Gastrocnemius medialis (tissue), 4 donors: ENCODE measurements at regions not wholly inside any gene's neighbourhood (a gene's known extent, or its start where the extent isn't known, plus 50 kb on each side); places are given as distances from the start of the nearest gene placed in this dataset.

Source experiments
- ATAC-seq, 2 donors: fragments of 150-250 bp; one replicate each; pipeline ENCODE4 v1.9.1; 2016
- DNase-seq, 2 donors: peaks; one replicate each; pipeline ENCODE4 v3.0.0-alpha.2; 2019
- H3K27ac ChIP-seq, 4 donors: fragments of 200-600 bp; sonication (generic); 1 replicate in 1 of 4; 2 replicates in 3 of 4; pipeline ENCODE4 v1.5.1; 2016 to 2018; ENCODE audit warnings: mild to moderate bottlenecking in 2 of 4, moderate library complexity in 1 of 4
- H3K27me3 ChIP-seq, 3 donors: fragments of 200-600 bp; sonication (generic) in 2 of 3; 1 replicate in 1 of 3; 2 replicates in 2 of 3; pipeline versions ENCODE4 v1.5.1 to v1.6.0; 2016 to 2019; ENCODE audit warnings: mild to moderate bottlenecking in 1 of 3, moderate library complexity in 1 of 3
- H3K36me3 ChIP-seq, 2 donors: fragments of 200-600 bp; sonication (generic) in 1 of 2; one replicate each; pipeline ENCODE4 v1.5.1; 2017 to 2018
- H3K4me1 ChIP-seq, 2 donors: fragments of 200-600 bp; sonication (generic) in 1 of 2; one replicate each; pipeline ENCODE4 v1.5.1; 2016 to 2017; ENCODE audit warnings: mild to moderate bottlenecking in 2 of 2
- H3K4me3 ChIP-seq, 4 donors: fragments of 200-600 bp; sonication (generic) in 3 of 4; 1 replicate in 1 of 4; 2 replicates in 3 of 4; pipeline ENCODE4 v1.5.1; 2016 to 2019; ENCODE audit warnings: mild to moderate bottlenecking in 2 of 4
- H3K9me3 ChIP-seq, 3 donors: fragments of 200-600 bp; sonication (generic) in 2 of 3; 1 replicate in 1 of 3; 2 replicates in 2 of 3; pipeline ENCODE4 v1.5.1; 2016 to 2019
- POLR2A ChIP-seq, 2 donors: fragments of 450-650 bp; IDR thresholded peaks; one replicate each; pipeline ENCODE4 v1.6.1; 2017; ENCODE audit warnings: antibody characterized with exemption in 2 of 2, mild to moderate bottlenecking in 2 of 2, moderate library complexity in 2 of 2
- in situ Hi-C, 4 donors: fragments of 200-750 bp; cut with MboI; loops; one replicate each; pipeline versions ENCODE4 v1.15.0 to v1.8.0; 2017; ENCODE audit warnings: low sequenced_read_pairs in 4 of 4
- intact Hi-C: fragments of 100-400 bp; cut with DNase I; formaldehyde crosslinking; loops from one replicate; pipeline ENCODE4 v1.15.1; 2023; ENCODE audit warnings: low total_unique reads
- TF ChIP-seq, protein P1 (sequence below), 5 experiments: fragments of 450-650 bp in 3 of 5; fragments of 200-600 bp in 2 of 5; sonication (generic) in 2 of 5; IDR thresholded peaks in 4 of 5; conservative IDR thresholded peaks in 1 of 5; 1 replicate in 4 of 5; 2 replicates in 1 of 5; pipeline ENCODE4 v1.5.1; 2016 to 2019; ENCODE audit warnings: antibody characterized with exemption in 5 of 5, mild to moderate bottlenecking in 3 of 5, moderate library complexity in 3 of 5

DNA sequence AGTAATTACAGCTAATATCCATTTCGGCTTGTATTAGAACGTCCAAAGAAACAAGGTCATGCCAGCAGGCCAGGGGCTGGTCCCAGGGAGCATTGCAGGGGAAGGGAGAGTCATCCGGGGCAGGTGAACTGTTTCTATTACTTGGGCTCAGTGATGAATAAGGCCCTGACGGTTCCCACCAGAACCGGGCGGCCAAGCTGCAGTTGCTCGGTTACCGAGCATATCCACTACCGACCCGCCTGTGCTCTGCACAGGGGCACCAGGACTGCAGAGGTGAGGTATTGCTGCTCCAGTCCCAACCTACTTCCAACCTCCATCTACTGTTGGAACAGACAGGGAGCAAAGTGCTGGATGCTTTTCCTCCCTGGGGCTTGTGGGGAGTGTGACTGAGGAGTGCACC lies 295.5 kb downstream of the MAF start:
- Histone ChIP-seq H3K9me3 (no peaks in the 10 kb centered on the region), H3K4me1 (no peaks in the 10 kb centered on the region), H3K4me3 (no peak overlapping the region), H3K27ac (no peak overlapping the region), H3K36me3 (no peaks in the 10 kb centered on the region), H3K27me3 (no peaks in the 10 kb centered on the region)
- ATAC-seq (no peak), DNase-seq (no peak)
- in situ Hi-C loops (no loop called here), intact Hi-C loops (no loop called here)
- TF ChIP-seq, protein P1, sequence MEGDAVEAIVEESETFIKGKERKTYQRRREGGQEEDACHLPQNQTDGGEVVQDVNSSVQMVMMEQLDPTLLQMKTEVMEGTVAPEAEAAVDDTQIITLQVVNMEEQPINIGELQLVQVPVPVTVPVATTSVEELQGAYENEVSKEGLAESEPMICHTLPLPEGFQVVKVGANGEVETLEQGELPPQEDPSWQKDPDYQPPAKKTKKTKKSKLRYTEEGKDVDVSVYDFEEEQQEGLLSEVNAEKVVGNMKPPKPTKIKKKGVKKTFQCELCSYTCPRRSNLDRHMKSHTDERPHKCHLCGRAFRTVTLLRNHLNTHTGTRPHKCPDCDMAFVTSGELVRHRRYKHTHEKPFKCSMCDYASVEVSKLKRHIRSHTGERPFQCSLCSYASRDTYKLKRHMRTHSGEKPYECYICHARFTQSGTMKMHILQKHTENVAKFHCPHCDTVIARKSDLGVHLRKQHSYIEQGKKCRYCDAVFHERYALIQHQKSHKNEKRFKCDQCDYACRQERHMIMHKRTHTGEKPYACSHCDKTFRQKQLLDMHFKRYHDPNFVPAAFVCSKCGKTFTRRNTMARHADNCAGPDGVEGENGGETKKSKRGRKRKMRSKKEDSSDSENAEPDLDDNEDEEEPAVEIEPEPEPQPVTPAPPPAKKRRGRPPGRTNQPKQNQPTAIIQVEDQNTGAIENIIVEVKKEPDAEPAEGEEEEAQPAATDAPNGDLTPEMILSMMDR (IDR thresholded peaks at IDR 0.05 in 4 of 5, conservative IDR thresholded peaks at IDR 0.05 in 1 of 5) = no peak
- TF ChIP-seq POLR2A (IDR thresholded peaks at IDR 0.05) = no peak

DNA sequence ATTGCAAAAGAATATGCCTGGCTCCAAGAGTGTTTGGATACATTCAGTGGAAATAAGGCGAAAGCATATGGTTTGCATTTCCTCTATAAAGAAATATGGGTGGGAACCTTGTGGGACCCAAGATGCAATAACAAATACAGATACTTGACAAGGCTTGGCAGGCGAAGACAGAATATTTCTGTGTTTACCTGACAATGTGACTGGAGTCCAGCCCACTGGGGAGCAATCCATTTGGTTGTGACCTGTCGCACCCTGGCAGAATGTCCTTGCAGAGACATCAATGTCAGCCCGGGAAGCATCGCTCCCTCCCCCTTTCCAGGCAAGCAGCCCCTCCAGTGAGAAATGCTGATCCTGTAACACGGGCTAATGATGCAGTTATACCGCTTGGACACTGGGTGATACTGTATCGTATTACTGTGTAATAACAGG lies 296.6 kb downstream of the MAF start:
- no peak for ATAC-seq
- intact Hi-C loops = no loop called here
- TF ChIP-seq POLR2A (IDR thresholded peaks at IDR 0.05) = no peak
- TF ChIP-seq, protein P1 (IDR thresholded peaks at IDR 0.05 in 4 of 5, conservative IDR thresholded peaks at IDR 0.05 in 1 of 5) = no peak
- H3K4me1 ChIP-seq = no peaks in the 10 kb centered on the region
- no peaks in the 10 kb centered on the region for H3K27me3 ChIP-seq
- in situ Hi-C loops = no loop called here
- H3K27ac ChIP-seq = no peak overlapping the region
- no peaks in the 10 kb centered on the region for H3K9me3 ChIP-seq
- H3K4me3 ChIP-seq = no peak overlapping the region
- no peak for DNase-seq
- H3K36me3 ChIP-seq = no peaks in the 10 kb centered on the region

DNA sequence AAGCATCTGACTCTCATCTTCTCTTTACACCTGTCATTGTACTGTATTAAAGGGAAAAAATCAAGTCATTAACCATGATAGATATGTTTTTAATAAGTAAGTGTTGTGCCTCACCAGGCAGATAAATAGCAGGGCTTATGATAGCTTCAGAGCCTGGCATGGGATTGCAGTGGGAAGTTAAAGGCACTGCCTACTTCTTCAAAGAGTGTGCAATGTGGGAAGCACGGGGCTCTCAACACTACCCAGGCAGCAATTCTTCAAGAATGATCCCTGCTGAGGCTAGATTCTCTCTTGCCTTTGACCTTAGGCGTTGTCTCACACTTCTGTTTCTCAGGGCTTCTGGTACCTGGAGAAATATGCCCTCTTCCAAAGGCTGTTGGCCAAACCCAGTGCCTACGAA lies 297.3 kb downstream of the MAF start:
- H3K4me1 ChIP-seq = no peaks in the 10 kb centered on the region
- in situ Hi-C loops = no loop called here
- no peak for ATAC-seq
- no peaks in the 10 kb centered on the region for H3K27me3 ChIP-seq
- intact Hi-C loops = no loop called here
- no peaks in the 10 kb centered on the region for H3K9me3 ChIP-seq
- no peak for DNase-seq
- H3K4me3 ChIP-seq = no peak overlapping the region
- H3K36me3 ChIP-seq = no peaks in the 10 kb centered on the region
- TF ChIP-seq, protein P1 (IDR thresholded peaks at IDR 0.05 in 4 of 5, conservative IDR thresholded peaks at IDR 0.05 in 1 of 5) = no peak
- H3K27ac ChIP-seq = no peak overlapping the region

DNA sequence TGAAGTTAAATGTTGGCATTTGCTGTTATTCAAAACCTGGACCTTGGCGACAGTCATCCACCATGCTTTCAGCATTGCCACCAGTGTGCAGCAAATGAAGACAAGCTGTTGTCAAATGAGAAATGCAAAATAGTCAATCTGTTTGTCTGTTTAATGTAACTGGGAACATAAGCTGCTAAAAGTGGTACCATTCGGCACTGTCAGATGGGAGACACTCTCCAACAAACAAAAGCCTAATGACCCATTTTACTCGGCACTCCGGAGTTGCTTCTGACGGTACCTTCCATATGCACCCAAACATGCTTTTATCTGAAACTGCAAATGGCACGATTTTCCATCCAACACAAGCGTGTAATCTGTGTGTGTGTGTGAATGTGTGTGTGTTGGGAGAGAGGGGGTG lies 297.8 kb downstream of the MAF start:
- Histone ChIP-seq H3K4me1 (no peaks in the 10 kb centered on the region), H3K9me3 (no peaks in the 10 kb centered on the region), H3K36me3 (no peaks in the 10 kb centered on the region), H3K27ac (no peak overlapping the region), H3K4me3 (no peak overlapping the region), H3K27me3 (no peaks in the 10 kb centered on the region)
- intact Hi-C loops = no loop called here
- DNase-seq (no peak), ATAC-seq (no peak)
- in situ Hi-C loops = no loop called here
- no peak for TF ChIP-seq POLR2A (IDR thresholded peaks at IDR 0.05)
- TF ChIP-seq, protein P1 (IDR thresholded peaks at IDR 0.05 in 4 of 5, conservative IDR thresholded peaks at IDR 0.05 in 1 of 5) = no peak

DNA sequence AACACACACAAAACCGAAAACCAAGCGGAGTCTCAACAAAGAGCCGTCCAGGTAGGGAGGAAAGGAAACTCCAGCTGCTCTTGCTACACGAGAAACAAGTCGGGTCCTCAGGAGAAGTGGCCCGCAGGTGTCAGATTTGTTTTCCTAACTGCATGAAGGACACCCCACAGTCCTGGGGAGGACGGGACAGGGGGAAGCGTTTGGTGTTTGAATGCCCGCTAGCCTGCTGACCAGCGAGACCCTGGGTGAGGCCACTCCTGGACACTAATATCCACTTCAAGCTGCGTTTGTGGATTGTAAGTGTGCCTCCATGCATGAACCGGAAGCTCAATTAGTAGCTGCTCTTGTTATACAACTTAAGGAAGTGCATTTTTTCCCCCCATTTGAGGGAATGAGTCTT lies 299.5 kb downstream of the MAF start:
- no peak for ATAC-seq
- intact Hi-C loops = no loop called here
- no peaks in the 10 kb centered on the region for H3K9me3 ChIP-seq

More for the DNA sequence above, 299.5 kb downstream of the MAF start:
- Histone ChIP-seq H3K27me3 (no peaks in the 10 kb centered on the region), H3K36me3 (no peaks in the 10 kb centered on the region), H3K4me3 (no peak overlapping the region), H3K27ac (no peak overlapping the region), H3K4me1 (no peaks in the 10 kb centered on the region)
- TF ChIP-seq, protein P1 (IDR thresholded peaks at IDR 0.05 in 4 of 5, conservative IDR thresholded peaks at IDR 0.05 in 1 of 5) = no peak
- TF ChIP-seq POLR2A (IDR thresholded peaks at IDR 0.05) = no peak
- in situ Hi-C loops = no loop called here
- no peak for DNase-seq
